ENCODE measurements at regions not wholly inside any gene's neighbourhood (a gene's known extent, or its start where the extent isn't known, plus 50 kb on each side); places are given as distances from the start of the nearest gene placed in this dataset.

- peaks cover 9 to 17% (median 10%) of the 10 kb centered on the region in 3 donors for H3K9me3 Mint-ChIP-seq
- no peak overlapping the region for H3K4me3 ChIP-seq (ENCODE audit: control insufficient read depth in 1 of 2, extremely low read depth in 1 of 2, low read length in 1 of 2)
- no peaks in the 10 kb centered on the region for H3K27me3 ChIP-seq (replicated peaks in 1 of 2; ENCODE audit: control insufficient read depth in 2 of 2, extremely low read depth in 1 of 2, insufficient read depth in 2 of 2, low read length in 1 of 2)
- DNase-seq (no peak), ATAC-seq (replicated peaks in 1 of 4) (no peak)
- no peak overlapping the region for H3K27ac Mint-ChIP-seq
- no CpG with 5 or more reads among the region's 3 CpGs for WGBS (ENCODE audit: insufficient coverage)
- no peaks in the 10 kb centered on the region for H3K9me3 ChIP-seq
- no peak overlapping the region for H3K4me3 Mint-ChIP-seq
- H3K27ac ChIP-seq (ENCODE audit: low read length) = no peak overlapping the region
- ChIA-PET POLR2A (no interaction called here), CTCF (no interaction called here)
- no peaks in the 10 kb centered on the region for H3K4me1 Mint-ChIP-seq
- H3K27me3 Mint-ChIP-seq = no peaks in the 10 kb centered on the region
- no peaks in the 10 kb centered on the region for H3K4me1 ChIP-seq (ENCODE audit: control insufficient read depth in 1 of 2, extremely low read depth in 1 of 2, insufficient read depth in 2 of 2, low read length in 2 of 2)
- H3K36me3 Mint-ChIP-seq = no peaks in the 10 kb centered on the region
- no peaks in the 10 kb centered on the region for H3K36me3 ChIP-seq (ENCODE audit: control insufficient read depth in 2 of 2, extremely low read depth in 1 of 2, insufficient read depth in 1 of 2, low read length in 1 of 2)
Measured at GRCh38 chr9:26368241-26368640, 524.4 kb downstream of the CAAP1 start.

GRCh38 chr9:26361010-26361409 lies 531.6 kb downstream of the CAAP1 start:
- Mint-ChIP-seq H3K4me3 (no peak overlapping the region), H3K27me3 (no peaks in the 10 kb centered on the region), H3K36me3 (no peaks in the 10 kb centered on the region), H3K27ac (no peak overlapping the region), H3K9me3 (peaks cover 10 to 25% (median 20%) of the 10 kb centered on the region in 3 donors), H3K4me1 (no peaks in the 10 kb centered on the region)
- peaks cover 3% of the 10 kb centered on the region for H3K9me3 ChIP-seq
- WGBS (ENCODE audit: insufficient coverage) = no CpG with 5 or more reads among the region's 2 CpGs
- no peak overlapping the region for H3K4me3 ChIP-seq (ENCODE audit: control insufficient read depth in 1 of 2, extremely low read depth in 1 of 2, low read length in 1 of 2)
- no peaks in the 10 kb centered on the region for H3K36me3 ChIP-seq (ENCODE audit: control insufficient read depth in 2 of 2, extremely low read depth in 1 of 2, insufficient read depth in 1 of 2, low read length in 1 of 2)
- ATAC-seq (replicated peaks in 1 of 4) = no peak
- ChIA-PET POLR2A (no interaction called here), CTCF (no interaction called here)
- H3K27ac ChIP-seq (ENCODE audit: low read length) = no peak overlapping the region
- no peak for DNase-seq
- H3K4me1 ChIP-seq (ENCODE audit: control insufficient read depth in 1 of 2, extremely low read depth in 1 of 2, insufficient read depth in 2 of 2, low read length in 2 of 2) = no peaks in the 10 kb centered on the region
- no peaks in the 10 kb centered on the region for H3K27me3 ChIP-seq (replicated peaks in 1 of 2; ENCODE audit: control insufficient read depth in 2 of 2, extremely low read depth in 1 of 2, insufficient read depth in 2 of 2, low read length in 1 of 2)

- H3K27ac Mint-ChIP-seq = no peak overlapping the region
- Histone ChIP-seq H3K27ac (ENCODE audit: low read length) (no peak overlapping the region), H3K9me3 (peaks cover 3% of the 10 kb centered on the region), H3K36me3 (ENCODE audit: control insufficient read depth in 2 of 2, extremely low read depth in 1 of 2, insufficient read depth in 1 of 2, low read length in 1 of 2) (no peaks in the 10 kb centered on the region), H3K4me3 (ENCODE audit: control insufficient read depth in 1 of 2, extremely low read depth in 1 of 2, low read length in 1 of 2) (no peak overlapping the region), H3K4me1 (ENCODE audit: control insufficient read depth in 1 of 2, extremely low read depth in 1 of 2, insufficient read depth in 2 of 2, low read length in 2 of 2) (no peaks in the 10 kb centered on the region), H3K27me3 (replicated peaks in 1 of 2; ENCODE audit: control insufficient read depth in 2 of 2, extremely low read depth in 1 of 2, insufficient read depth in 2 of 2, low read length in 1 of 2) (no peaks in the 10 kb centered on the region)
- no peak overlapping the region for H3K4me3 Mint-ChIP-seq
- no peaks in the 10 kb centered on the region for H3K4me1 Mint-ChIP-seq
- ChIA-PET POLR2A (no interaction called here), CTCF (no interaction called here)
- DNase-seq (no peak), ATAC-seq (replicated peaks in 1 of 4) (no peak)
- peaks cover 10 to 18% (median 11%) of the 10 kb centered on the region in 3 donors for H3K9me3 Mint-ChIP-seq
- H3K27me3 Mint-ChIP-seq = no peaks in the 10 kb centered on the region
- H3K36me3 Mint-ChIP-seq = no peaks in the 10 kb centered on the region
Measured at GRCh38 chr9:26358836-26359235, 533.8 kb downstream of the CAAP1 start.

GRCh38 chr9:26357803-26358344 lies 534.7 kb downstream of the CAAP1 start:
- Histone ChIP-seq H3K27ac (ENCODE audit: low read length) (no peak overlapping the region), H3K27me3 (replicated peaks in 1 of 2; ENCODE audit: control insufficient read depth in 2 of 2, extremely low read depth in 1 of 2, insufficient read depth in 2 of 2, low read length in 1 of 2) (no peaks in the 10 kb centered on the region), H3K36me3 (ENCODE audit: control insufficient read depth in 2 of 2, extremely low read depth in 1 of 2, insufficient read depth in 1 of 2, low read length in 1 of 2) (no peaks in the 10 kb centered on the region), H3K4me1 (ENCODE audit: control insufficient read depth in 1 of 2, extremely low read depth in 1 of 2, insufficient read depth in 2 of 2, low read length in 2 of 2) (no peaks in the 10 kb centered on the region), H3K9me3 (peaks cover 3% of the 10 kb centered on the region), H3K4me3 (ENCODE audit: control insufficient read depth in 1 of 2, extremely low read depth in 1 of 2, low read length in 1 of 2) (no peak overlapping the region)
- CTCF ChIA-PET = no interaction called here
- Mint-ChIP-seq H3K27ac (no peak overlapping the region), H3K4me1 (no peaks in the 10 kb centered on the region), H3K36me3 (no peaks in the 10 kb centered on the region), H3K9me3 (peaks cover 10 to 22% (median 11%) of the 10 kb centered on the region in 3 donors), H3K4me3 (no peak overlapping the region), H3K27me3 (no peaks in the 10 kb centered on the region)
- POLR2A ChIA-PET = no interaction called here
- ATAC-seq (replicated peaks in 1 of 4) (no peak), DNase-seq (no peak)
- no CpG with 5 or more reads among the region's 3 CpGs for WGBS (ENCODE audit: insufficient coverage)

- WGBS (ENCODE audit: insufficient coverage) = 23% methylated on average over 2 of the region's 2 CpGs
- POLR2A ChIA-PET = no interaction called here
- no peaks in the 10 kb centered on the region for H3K36me3 ChIP-seq (ENCODE audit: control insufficient read depth in 2 of 2, extremely low read depth in 1 of 2, insufficient read depth in 1 of 2, low read length in 1 of 2)
Measured at GRCh38 chr9:26356491-26356890, 536.1 kb downstream of the CAAP1 start.

GRCh38 chr9:26346942-26347477 lies 545.6 kb downstream of the CAAP1 start:
- Mint-ChIP-seq H3K36me3 (no peaks in the 10 kb centered on the region), H3K4me3 (no peak overlapping the region)
- CTCF ChIA-PET = no interaction called here

More at GRCh38 chr9:26356491-26356890, 536.1 kb downstream of the CAAP1 start:
- Mint-ChIP-seq H3K4me3 (no peak overlapping the region), H3K4me1 (no peaks in the 10 kb centered on the region), H3K36me3 (no peaks in the 10 kb centered on the region), H3K27me3 (no peaks in the 10 kb centered on the region), H3K9me3 (peaks cover 15 to 19% (median 17%) of the 10 kb centered on the region in 3 donors), H3K27ac (no peak overlapping the region)
- ATAC-seq (replicated peaks in 1 of 4) (no peak), DNase-seq (no peak)
- Histone ChIP-seq H3K27ac (ENCODE audit: low read length) (no peak overlapping the region), H3K4me1 (ENCODE audit: control insufficient read depth in 1 of 2, extremely low read depth in 1 of 2, insufficient read depth in 2 of 2, low read length in 2 of 2) (no peaks in the 10 kb centered on the region), H3K4me3 (ENCODE audit: control insufficient read depth in 1 of 2, extremely low read depth in 1 of 2, low read length in 1 of 2) (no peak overlapping the region), H3K9me3 (peaks cover under 1% of the 10 kb centered on the region), H3K27me3 (replicated peaks in 1 of 2; ENCODE audit: control insufficient read depth in 2 of 2, extremely low read depth in 1 of 2, insufficient read depth in 2 of 2, low read length in 1 of 2) (no peaks in the 10 kb centered on the region)
- CTCF ChIA-PET = no interaction called here

GRCh38 chr9:26341545-26341944 lies 551.1 kb downstream of the CAAP1 start:
- no peaks in the 10 kb centered on the region for H3K4me1 Mint-ChIP-seq
- no CpG with 5 or more reads among the region's 1 CpG for WGBS (ENCODE audit: insufficient coverage)
- no peak overlapping the region for H3K27ac ChIP-seq (ENCODE audit: low read length)
- ChIA-PET CTCF (no interaction called here), POLR2A (no interaction called here)
- H3K36me3 Mint-ChIP-seq = no peaks in the 10 kb centered on the region
- no peaks in the 10 kb centered on the region for H3K27me3 Mint-ChIP-seq
- H3K4me3 Mint-ChIP-seq = no peak overlapping the region
- H3K4me1 ChIP-seq (ENCODE audit: control insufficient read depth in 1 of 2, extremely low read depth in 1 of 2, insufficient read depth in 2 of 2, low read length in 2 of 2) = no peaks in the 10 kb centered on the region
- H3K4me3 ChIP-seq (ENCODE audit: control insufficient read depth in 1 of 2, extremely low read depth in 1 of 2, low read length in 1 of 2) = no peak overlapping the region
- H3K27me3 ChIP-seq (replicated peaks in 1 of 2; ENCODE audit: control insufficient read depth in 2 of 2, extremely low read depth in 1 of 2, insufficient read depth in 2 of 2, low read length in 1 of 2) = no peaks in the 10 kb centered on the region
- no peak for DNase-seq
- no peaks in the 10 kb centered on the region for H3K9me3 ChIP-seq
- H3K27ac Mint-ChIP-seq = no peak overlapping the region
- ATAC-seq (replicated peaks in 1 of 4) = no peak
- peaks cover 7 to 23% (median 22%) of the 10 kb centered on the region in 3 donors for H3K9me3 Mint-ChIP-seq
- no peaks in the 10 kb centered on the region for H3K36me3 ChIP-seq (ENCODE audit: control insufficient read depth in 2 of 2, extremely low read depth in 1 of 2, insufficient read depth in 1 of 2, low read length in 1 of 2)

More at GRCh38 chr9:26346942-26347477, 545.6 kb downstream of the CAAP1 start:
- POLR2A ChIA-PET = no interaction called here
- H3K27ac Mint-ChIP-seq = no peak overlapping the region
- Histone ChIP-seq H3K27ac (ENCODE audit: low read length) (no peak overlapping the region), H3K4me3 (ENCODE audit: control insufficient read depth in 1 of 2, extremely low read depth in 1 of 2, low read length in 1 of 2) (no peak overlapping the region), H3K36me3 (ENCODE audit: control insufficient read depth in 2 of 2, extremely low read depth in 1 of 2, insufficient read depth in 1 of 2, low read length in 1 of 2) (no peaks in the 10 kb centered on the region), H3K4me1 (ENCODE audit: control insufficient read depth in 1 of 2, extremely low read depth in 1 of 2, insufficient read depth in 2 of 2, low read length in 2 of 2) (no peaks in the 10 kb centered on the region), H3K27me3 (replicated peaks in 1 of 2; ENCODE audit: control insufficient read depth in 2 of 2, extremely low read depth in 1 of 2, insufficient read depth in 2 of 2, low read length in 1 of 2) (no peaks in the 10 kb centered on the region), H3K9me3 (no peaks in the 10 kb centered on the region)
- no peak for DNase-seq
- peaks cover 14 to 25% (median 23%) of the 10 kb centered on the region in 3 donors for H3K9me3 Mint-ChIP-seq
- no peaks in the 10 kb centered on the region for H3K27me3 Mint-ChIP-seq
- ATAC-seq (replicated peaks in 1 of 4) = no peak
- WGBS (ENCODE audit: insufficient coverage) = 45% methylated on average over 4 of the region's 8 CpGs
- H3K4me1 Mint-ChIP-seq = no peaks in the 10 kb centered on the region
